A549 (cell line): ENCODE measurements at regions not wholly inside any gene's neighbourhood (a gene's known extent, or its start where the extent isn't known, plus 50 kb on each side); places are given as distances from the start of the nearest gene placed in this dataset.

Experiments
- CHD2 ChIP-seq: fragments of 150-350 bp; IDR thresholded peaks from 2 replicates; pipeline ENCODE4 v1.6.1; 2014; ENCODE audit warnings: low read length; ENCODE audit not compliant: partially characterized antibody
- CTCF ChIP-seq: fragments of >200 bp; sonication (Bioruptor Twin); formaldehyde crosslinking; IDR thresholded peaks from 3 replicates; pipeline ENCODE4 v1.5.1; 2016
- RFX5 ChIP-seq: fragments of 450-650 bp; IDR thresholded peaks from 2 replicates; pipeline ENCODE4 v1.7.1; 2014; ENCODE audit warnings: antibody characterized with exemption, mild to moderate bottlenecking, moderate library complexity

GRCh38 chr17:16887523-16888095 is 84.3 kb downstream of the TNFRSF13B start:
- TF ChIP-seq RFX5 (no peak), CTCF (no peak), CHD2 (no peak)
